ENCODE measurements at regions not wholly inside any gene's neighbourhood (a gene's known extent, or its start where the extent isn't known, plus 50 kb on each side); places are given as distances from the start of the nearest gene placed in this dataset.

- no peak for TF ChIP-seq CTCF (IDR thresholded peaks at IDR 0.05; ENCODE audit: borderline replicate concordance, insufficient read depth, low read depth, low read length)
- no peak overlapping the region for H3K4me3 ChIP-seq (ENCODE audit: low read depth, low read length)
Measured at GRCh38 chr18:49663899-49664890, 102.3 kb downstream of the LIPG start.

GRCh38 chr18:49662506-49662905, 100.6 kb downstream of the LIPG start:
- H3K4me3 ChIP-seq (ENCODE audit: low read depth, low read length): no peak overlapping the region
- no peak for TF ChIP-seq CTCF (IDR thresholded peaks at IDR 0.05; ENCODE audit: borderline replicate concordance, insufficient read depth, low read depth, low read length)

- H3K4me3 ChIP-seq (ENCODE audit: low read depth, low read length): no peak overlapping the region
- no peak for TF ChIP-seq CTCF (IDR thresholded peaks at IDR 0.05; ENCODE audit: borderline replicate concordance, insufficient read depth, low read depth, low read length)
Measured at GRCh38 chr18:49658823-49659404, 97.1 kb downstream of the LIPG start.

GRCh38 chr18:49656073-49656692, 94.3 kb downstream of the LIPG start:
- H3K4me3 ChIP-seq (ENCODE audit: low read depth, low read length): no peak overlapping the region
- no peak for TF ChIP-seq CTCF (IDR thresholded peaks at IDR 0.05; ENCODE audit: borderline replicate concordance, insufficient read depth, low read depth, low read length)

- H3K4me3 ChIP-seq (ENCODE audit: low read depth, low read length): no peak overlapping the region
- no peak for TF ChIP-seq CTCF (IDR thresholded peaks at IDR 0.05; ENCODE audit: borderline replicate concordance, insufficient read depth, low read depth, low read length)
Measured at GRCh38 chr18:49655266-49656072, 93.6 kb downstream of the LIPG start.

- no peak overlapping the region for H3K4me3 ChIP-seq (ENCODE audit: low read depth, low read length)
- TF ChIP-seq CTCF (IDR thresholded peaks at IDR 0.05; ENCODE audit: borderline replicate concordance, insufficient read depth, low read depth, low read length): no peak
Measured at GRCh38 chr18:49654347-49654746, 92.5 kb downstream of the LIPG start.
